ENCODE measurements at regions not wholly inside any gene's neighbourhood (a gene's known extent, or its start where the extent isn't known, plus 50 kb on each side); places are given as distances from the start of the nearest gene placed in this dataset.

GRCh38 chr11:71201936-71202597 lies 50.3 kb downstream of the SHANK2 start:
- no peak for DNase-seq

- DNase-seq, result no peak
Observed at GRCh38 chr11:71201231-71201630, 51.1 kb downstream of the SHANK2 start.

- DNase-seq, result no peak
Observed at GRCh38 chr11:71200761-71201160, 51.6 kb downstream of the SHANK2 start.

- DNase-seq, result no peak
Observed at GRCh38 chr11:71200172-71200716, 52.1 kb downstream of the SHANK2 start.

GRCh38 chr11:71199226-71199820 lies 53.1 kb downstream of the SHANK2 start:
- DNase-seq, result no peak

GRCh38 chr11:71198823-71199165 lies 53.6 kb downstream of the SHANK2 start:
- DNase-seq, result no peak

- DNase-seq, result no peak
Observed at GRCh38 chr11:71198141-71198822, 54.1 kb downstream of the SHANK2 start.

- no peak for DNase-seq
Observed at GRCh38 chr11:71197096-71197495, 55.3 kb downstream of the SHANK2 start.

- DNase-seq, result no peak
Observed at GRCh38 chr11:71194710-71195109, 57.7 kb downstream of the SHANK2 start.

GRCh38 chr11:71193431-71193830 lies 58.9 kb downstream of the SHANK2 start:
- no peak for DNase-seq

GRCh38 chr11:71192629-71193028 lies 59.7 kb downstream of the SHANK2 start:
- no peak for DNase-seq

- no peak for DNase-seq
Observed at GRCh38 chr11:71191201-71191600, 61.2 kb downstream of the SHANK2 start.

GRCh38 chr11:71190551-71190950 lies 61.8 kb downstream of the SHANK2 start:
- DNase-seq, result no peak

- no peak for DNase-seq
Observed at GRCh38 chr11:71189768-71190315, 62.5 kb downstream of the SHANK2 start.

- DNase-seq, result no peak
Observed at GRCh38 chr11:71188886-71189767, 63.2 kb downstream of the SHANK2 start.

- no peak for DNase-seq
Observed at GRCh38 chr11:71188073-71188472, 64.3 kb downstream of the SHANK2 start.

- DNase-seq, result no peak
Observed at GRCh38 chr11:71186806-71187205, 65.6 kb downstream of the SHANK2 start.

- DNase-seq, result no peak
Observed at GRCh38 chr11:71185411-71185810, 67.0 kb downstream of the SHANK2 start.

- DNase-seq, result no peak
Observed at GRCh38 chr11:71184421-71185210, 67.8 kb downstream of the SHANK2 start.

- no peak for DNase-seq
Observed at GRCh38 chr11:71183878-71184277, 68.5 kb downstream of the SHANK2 start.
